ENCODE measurements at regions not wholly inside any gene's neighbourhood (a gene's known extent, or its start where the extent isn't known, plus 50 kb on each side); places are given as distances from the start of the nearest gene placed in this dataset.

DNA sequence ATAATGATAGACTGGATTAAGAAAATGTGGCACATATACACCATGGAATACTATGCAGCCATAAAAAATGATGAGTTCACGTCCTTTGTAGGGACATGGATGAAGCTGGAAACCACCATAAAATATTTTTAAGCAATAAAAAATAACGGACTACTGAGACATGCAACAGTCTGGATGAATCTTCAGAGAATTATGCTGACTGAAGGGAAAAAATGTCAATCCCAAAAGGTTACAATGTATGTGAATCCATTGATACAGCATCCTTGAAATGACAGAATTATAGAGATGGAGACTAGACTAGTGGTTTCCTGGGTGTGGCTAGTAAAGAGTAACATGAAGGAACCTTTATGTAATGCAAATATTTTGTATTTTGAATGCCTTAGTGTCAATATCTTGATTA is 1808.6 kb upstream of the NUDT12 start:
- Mint-ChIP-seq H3K27me3 (ENCODE audit: low read depth) (no peaks in the 10 kb centered on the region), H3K36me3 (ENCODE audit: insufficient read depth in 1 of 3, low read depth in 3 of 3) (peaks cover 0 to 3% (median 0%) of the 10 kb centered on the region in 3 experiments; a peak in 2 of 7 replicates), H3K27ac (no peak overlapping the region), H3K9me3 (peaks cover 4% of the 10 kb centered on the region in 2 experiments; a peak in 1 of 5 replicates), H3K4me1 (no peaks in the 10 kb centered on the region), H3K4me3 (no peak overlapping the region)
- TF ChIP-seq, protein P1, sequence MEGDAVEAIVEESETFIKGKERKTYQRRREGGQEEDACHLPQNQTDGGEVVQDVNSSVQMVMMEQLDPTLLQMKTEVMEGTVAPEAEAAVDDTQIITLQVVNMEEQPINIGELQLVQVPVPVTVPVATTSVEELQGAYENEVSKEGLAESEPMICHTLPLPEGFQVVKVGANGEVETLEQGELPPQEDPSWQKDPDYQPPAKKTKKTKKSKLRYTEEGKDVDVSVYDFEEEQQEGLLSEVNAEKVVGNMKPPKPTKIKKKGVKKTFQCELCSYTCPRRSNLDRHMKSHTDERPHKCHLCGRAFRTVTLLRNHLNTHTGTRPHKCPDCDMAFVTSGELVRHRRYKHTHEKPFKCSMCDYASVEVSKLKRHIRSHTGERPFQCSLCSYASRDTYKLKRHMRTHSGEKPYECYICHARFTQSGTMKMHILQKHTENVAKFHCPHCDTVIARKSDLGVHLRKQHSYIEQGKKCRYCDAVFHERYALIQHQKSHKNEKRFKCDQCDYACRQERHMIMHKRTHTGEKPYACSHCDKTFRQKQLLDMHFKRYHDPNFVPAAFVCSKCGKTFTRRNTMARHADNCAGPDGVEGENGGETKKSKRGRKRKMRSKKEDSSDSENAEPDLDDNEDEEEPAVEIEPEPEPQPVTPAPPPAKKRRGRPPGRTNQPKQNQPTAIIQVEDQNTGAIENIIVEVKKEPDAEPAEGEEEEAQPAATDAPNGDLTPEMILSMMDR (conservative IDR thresholded peaks at IDR 0.05) = no peak
- Histone ChIP-seq H4K8ac (replicated peaks; ENCODE audit: insufficient read length, low read depth, low read length) (no peak overlapping the region), H3K4me1 (ENCODE audit: insufficient read depth, low read length) (no peaks in the 10 kb centered on the region), H2AFZ (ENCODE audit: low read length) (no peak overlapping the region), H2BK20ac (ENCODE audit: low read depth, low read length, poor library complexity, severe bottlenecking) (no peak overlapping the region), H3K14ac (ENCODE audit: insufficient read depth, low read length) (no peak overlapping the region), H2BK12ac (ENCODE audit: insufficient read length, low read depth, low read length) (no peak overlapping the region), H3K56ac (ENCODE audit: insufficient read length, low read depth, low read length) (no peak overlapping the region), H4K20me1 (ENCODE audit: control insufficient read depth, insufficient read depth, insufficient read length) (no peaks in the 10 kb centered on the region), H2BK5ac (ENCODE audit: insufficient read length, low read length) (no peak overlapping the region), H3K79me2 (ENCODE audit: insufficient read depth, low read length) (no peaks in the 10 kb centered on the region), H2BK120ac (ENCODE audit: low read depth, low read length, poor library complexity, severe bottlenecking) (no peak overlapping the region), H2AK5ac (ENCODE audit: insufficient read length, low read length) (no peak overlapping the region), H3K9ac (ENCODE audit: extremely low read depth, insufficient read length, low read length) (no peak overlapping the region), H3K4me2 (ENCODE audit: insufficient read depth, insufficient read length, low read length) (no peak overlapping the region), H4K91ac (ENCODE audit: insufficient read length, low read depth, low read length) (no peak overlapping the region), H4K5ac (ENCODE audit: insufficient read length, low read depth, low read length) (no peak overlapping the region), H3K23ac (ENCODE audit: insufficient read length, low read depth, low read length) (no peak overlapping the region), H3K9me3 (ENCODE audit: control insufficient read depth, low read depth, low read length) (no peaks in the 10 kb centered on the region), H3K4ac (ENCODE audit: low read depth, low read length) (no peak overlapping the region), H3K27me3 (ENCODE audit: insufficient read depth, low read length) (no peaks in the 10 kb centered on the region), H3K27ac (ENCODE audit: insufficient read length, low read depth, low read length) (no peak overlapping the region), H3K79me1 (ENCODE audit: insufficient read depth, low read depth, low read length, poor library complexity, severe bottlenecking) (no peaks in the 10 kb centered on the region), H3K18ac (ENCODE audit: insufficient read length, low read depth, low read length) (no peak overlapping the region), H2BK15ac (ENCODE audit: low read depth, low read length) (no peak overlapping the region), H3T11ph (ENCODE audit: low read length) (no peak overlapping the region), H3K23me2 (ENCODE audit: insufficient read length, low read depth, low read length, poor library complexity, severe bottlenecking) (no peaks in the 10 kb centered on the region)
- no CpG with 5 or more reads among the region's 2 CpGs for whole genome bisulfite sequencing (ENCODE audit: extremely low coverage, insufficient read length, low lambda C conversion rate)
- DNase-seq = no peak
